GM21390 (cell line): ENCODE measurements at regions not wholly inside any gene's neighbourhood (a gene's known extent, or its start where the extent isn't known, plus 50 kb on each side); places are given as distances from the start of the nearest gene placed in this dataset.
"Not testable (repeated sequence)": the region's sequence is repeated elsewhere in the genome, so short reads cannot be mapped to it uniquely, and the experiment has no call there.

Experiments
- ATAC-seq: cut with Tn5 transposase; IDR thresholded peaks from one replicate; pipeline ENCODE4 v1.9.1; 2021; ENCODE audit not compliant: unreplicated experiment

- ATAC-seq: no peak
Observed at GRCh38 chrX:114272096-114272686, 311.7 kb upstream of the HTR2C start.

DNA sequence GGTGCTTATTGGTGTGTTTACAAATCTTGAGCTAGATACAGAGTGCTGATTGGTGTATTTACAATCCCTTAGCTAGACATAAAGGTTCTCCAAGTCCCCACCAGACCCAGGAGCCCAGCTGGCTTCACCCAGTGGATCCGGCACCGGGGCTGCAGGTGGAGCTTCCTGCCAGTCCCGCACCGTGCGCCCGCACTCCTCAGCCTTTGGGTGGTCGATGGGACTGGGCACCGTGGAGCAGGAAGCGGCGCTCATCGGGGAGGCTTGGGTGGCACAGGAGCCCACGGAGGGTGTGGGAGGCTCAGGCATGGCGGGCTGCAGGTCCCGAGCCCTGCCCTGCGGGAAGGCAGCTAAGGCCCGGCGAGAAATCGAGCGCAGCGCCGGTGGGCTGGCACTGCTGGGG, 313.5 kb upstream of the HTR2C start:
- ATAC-seq: not testable (repeated sequence)

DNA sequence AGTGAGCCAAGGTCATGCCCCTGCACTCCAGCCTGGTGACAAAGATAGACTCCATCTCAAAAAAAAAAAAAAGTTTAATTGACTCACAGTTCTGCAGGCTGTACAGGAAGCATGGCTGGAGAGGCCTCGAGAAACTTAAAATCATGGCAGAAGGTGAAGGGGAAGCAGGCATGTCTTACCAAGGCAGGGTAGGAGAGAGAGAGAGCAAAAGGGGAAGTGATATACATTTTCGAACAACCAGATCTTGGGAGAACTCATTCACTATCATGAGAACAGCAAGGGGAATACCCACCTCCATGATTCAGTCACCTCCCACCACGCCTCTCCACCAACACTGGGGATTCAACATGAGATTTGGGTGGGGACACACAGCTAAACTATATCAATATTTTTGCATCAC, 315.2 kb upstream of the HTR2C start:
- ATAC-seq: no peak

DNA sequence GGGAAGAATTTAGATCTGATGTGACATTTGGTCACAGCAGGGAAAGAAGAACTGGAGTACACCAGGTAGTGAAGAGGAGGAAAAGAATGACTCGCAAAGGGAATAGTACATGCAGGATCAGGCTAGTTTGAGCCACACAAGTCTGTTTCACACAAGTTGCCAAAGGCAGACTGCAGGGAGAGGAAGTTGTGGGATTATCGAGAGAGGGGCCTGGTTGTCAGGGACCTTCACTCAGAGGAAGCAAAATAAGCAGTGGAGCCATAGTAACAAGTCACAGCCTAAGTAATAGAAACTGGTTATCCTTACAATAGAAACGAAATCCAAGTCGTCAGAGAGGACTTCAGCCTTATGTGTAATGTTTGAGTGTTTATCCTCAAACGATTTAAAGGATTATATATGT, 316.7 kb upstream of the HTR2C start:
- ATAC-seq: no peak

- no peak for ATAC-seq
Observed at GRCh38 chrX:114252186-114252585, 331.7 kb upstream of the HTR2C start.

- ATAC-seq: no peak
Observed at GRCh38 chrX:114251575-114251974, 332.3 kb upstream of the HTR2C start.

GRCh38 chrX:114221445-114221844, 362.4 kb upstream of the HTR2C start:
- ATAC-seq: no peak

DNA sequence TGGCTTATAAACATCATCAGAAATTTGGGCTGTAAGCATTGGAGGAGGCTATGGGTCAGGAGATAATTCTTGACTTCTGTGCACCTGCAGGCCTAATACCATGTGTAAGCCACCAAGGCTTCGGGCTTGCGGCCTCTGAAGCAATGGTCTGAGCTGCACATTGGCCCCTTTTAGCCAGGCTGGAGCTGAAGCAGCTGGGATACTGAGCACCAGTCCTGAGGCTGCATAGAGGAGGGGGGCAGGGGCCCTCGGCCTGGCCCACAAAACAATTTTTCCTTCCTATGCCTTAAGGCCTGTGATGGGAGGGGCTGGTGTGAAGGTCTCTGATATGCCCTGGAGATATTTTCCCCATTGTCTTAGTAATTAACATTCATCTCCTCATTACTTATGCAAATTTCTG, 373.0 kb upstream of the HTR2C start:
- ATAC-seq: no peak

DNA sequence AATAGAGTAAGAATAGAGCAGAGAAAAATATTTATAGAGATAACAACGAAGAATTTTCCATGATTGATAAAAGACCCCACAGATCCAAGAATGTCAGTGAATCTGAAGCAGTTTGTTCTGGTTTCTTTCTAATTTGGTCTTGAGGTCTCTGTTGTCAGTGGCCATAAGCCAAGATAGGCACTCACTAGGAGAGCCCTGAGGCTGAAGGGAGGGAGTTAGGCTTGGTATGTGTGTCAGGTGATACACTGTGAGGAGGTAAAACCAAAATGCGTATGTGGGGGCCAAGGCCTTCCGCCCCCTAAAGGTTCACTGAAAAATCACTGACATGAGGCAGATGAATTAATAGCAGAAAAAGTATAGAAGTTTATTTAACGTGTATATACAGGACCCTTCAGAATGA, 382.3 kb upstream of the HTR2C start:
- no peak for ATAC-seq

DNA sequence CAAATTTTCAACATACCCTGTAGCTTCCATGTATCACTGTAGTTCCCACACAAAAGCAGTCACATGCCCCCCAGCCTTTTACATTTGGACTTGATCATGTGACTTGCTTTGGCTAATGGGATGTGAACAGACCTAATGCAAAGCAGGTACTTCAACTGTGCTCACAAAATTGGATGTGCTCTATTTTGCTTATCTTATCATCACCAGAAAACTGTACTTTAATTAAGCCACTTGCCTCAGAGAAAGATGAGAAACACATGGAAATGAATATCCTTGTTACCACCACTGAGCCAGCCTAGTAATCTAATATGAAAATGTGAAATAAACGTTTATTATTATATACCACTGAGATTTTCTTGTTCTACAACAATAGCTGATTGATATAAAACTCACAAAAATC, 402.7 kb upstream of the HTR2C start:
- ATAC-seq: no peak

GRCh38 chrX:114178126-114178525, 405.8 kb upstream of the HTR2C start:
- no peak for ATAC-seq

DNA sequence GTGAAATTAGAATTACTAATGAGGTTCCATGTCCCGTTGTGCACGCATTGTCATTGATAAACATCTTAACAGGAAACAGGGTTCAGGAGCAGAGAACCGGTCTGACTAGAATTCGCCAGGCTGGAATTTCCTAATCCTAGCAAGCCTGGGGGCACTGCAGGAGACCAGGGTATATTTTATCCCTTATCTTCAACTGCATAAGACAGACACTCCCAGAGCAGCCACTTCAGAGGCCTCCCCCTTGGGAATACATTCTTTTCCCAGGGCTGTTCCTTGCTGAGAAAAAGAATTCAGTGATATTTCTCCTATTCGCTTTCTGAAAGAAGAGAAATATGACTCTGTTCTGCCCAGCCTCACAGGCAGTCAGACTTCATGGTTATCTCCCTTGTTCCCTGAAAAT, 416.6 kb upstream of the HTR2C start:
- ATAC-seq: not testable (repeated sequence)

GRCh38 chrX:114166601-114167000, 417.3 kb upstream of the HTR2C start:
- no peak for ATAC-seq

- no peak for ATAC-seq
Observed at GRCh38 chrX:114165537-114165936, 418.3 kb upstream of the HTR2C start.

DNA sequence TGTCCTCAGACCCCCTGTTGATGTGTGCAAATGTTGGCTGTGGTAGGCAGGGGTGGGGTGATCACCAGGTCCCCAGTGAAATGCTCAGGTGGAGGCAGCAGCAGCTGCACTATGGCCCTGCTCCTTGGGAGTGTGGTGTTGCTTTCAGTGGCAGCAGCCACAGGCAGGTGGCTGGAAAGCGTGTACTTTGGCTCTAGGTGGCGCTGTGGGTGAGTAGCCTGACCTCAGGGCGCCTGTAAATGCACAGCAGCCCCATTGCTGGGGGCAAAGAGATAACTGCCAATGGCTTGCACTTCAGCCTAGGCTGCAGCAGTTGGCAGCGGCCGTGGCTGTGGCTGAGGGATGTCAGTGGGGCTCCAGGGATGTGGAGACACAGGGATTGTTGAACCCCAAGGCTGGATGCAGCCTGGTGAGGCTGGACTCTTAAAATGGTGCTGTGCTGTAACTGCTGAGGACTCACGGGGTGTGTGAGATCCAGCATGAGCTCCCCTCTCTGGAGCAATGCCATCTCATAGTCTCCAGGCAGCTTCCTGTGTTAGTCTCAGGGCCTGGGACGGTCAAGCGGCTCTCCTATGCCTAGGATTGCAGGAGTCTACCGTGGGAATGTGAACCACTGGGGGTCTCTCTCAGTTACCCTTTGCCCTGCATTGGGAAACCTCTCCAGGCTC, 421.7 kb upstream of the HTR2C start:
- no peak for ATAC-seq

DNA sequence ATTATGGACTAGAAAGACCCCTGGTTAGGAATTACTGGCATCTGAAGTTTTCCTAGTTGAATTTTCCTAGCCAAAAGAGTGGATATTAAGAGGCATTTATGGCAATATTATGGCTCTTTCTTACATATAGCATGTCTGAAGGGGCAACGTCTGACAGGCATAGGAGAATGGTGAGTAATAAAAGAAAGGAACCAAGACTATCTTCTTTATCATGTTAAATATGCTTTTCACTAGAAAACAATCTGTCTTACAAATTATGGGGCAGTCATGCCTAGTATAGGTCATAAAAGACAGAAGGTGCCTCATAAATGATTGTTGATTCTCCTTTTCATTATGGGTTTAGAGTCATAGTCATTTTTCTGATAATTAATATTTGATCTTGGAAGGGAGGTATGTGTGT, 431.1 kb upstream of the HTR2C start:
- no peak for ATAC-seq

DNA sequence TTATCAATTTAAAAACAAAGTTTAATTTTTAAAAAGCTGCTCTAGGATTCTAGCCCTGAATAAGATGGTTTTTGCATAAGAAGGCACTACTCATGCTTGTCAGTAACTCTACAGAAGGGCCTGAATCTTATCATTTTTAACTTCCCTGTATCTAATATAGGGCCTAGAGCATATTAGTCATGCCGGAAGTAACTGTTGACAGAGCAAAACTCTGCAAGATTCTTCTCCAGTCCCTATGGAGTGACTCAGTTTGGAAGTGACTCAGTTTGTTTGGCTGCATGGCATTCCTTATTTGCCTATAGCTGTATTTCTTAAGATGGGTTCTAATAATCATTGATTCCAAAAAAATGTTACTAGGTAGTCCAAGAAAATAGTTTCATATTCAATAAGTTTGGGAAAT, 431.8 kb upstream of the HTR2C start:
- ATAC-seq: no peak

DNA sequence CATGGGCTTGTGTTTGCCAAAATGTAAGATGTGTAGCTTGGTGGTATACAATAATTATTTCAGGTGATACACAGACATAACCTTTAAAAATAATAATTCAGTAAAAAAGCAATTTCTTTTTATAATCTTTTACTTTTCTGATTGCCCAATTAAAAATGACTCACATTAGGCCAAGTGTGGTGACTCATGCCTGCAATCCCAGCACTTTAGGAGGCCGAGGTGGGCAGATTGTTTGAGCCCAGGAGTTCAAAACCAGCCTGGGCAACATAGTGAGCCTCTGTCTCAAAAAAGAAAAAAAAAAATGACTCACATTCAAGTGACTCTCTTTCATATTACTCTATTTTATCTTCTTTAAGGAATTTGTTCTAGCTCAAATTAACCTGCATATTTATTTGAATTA, 449.4 kb upstream of the HTR2C start:
- ATAC-seq: no peak

DNA sequence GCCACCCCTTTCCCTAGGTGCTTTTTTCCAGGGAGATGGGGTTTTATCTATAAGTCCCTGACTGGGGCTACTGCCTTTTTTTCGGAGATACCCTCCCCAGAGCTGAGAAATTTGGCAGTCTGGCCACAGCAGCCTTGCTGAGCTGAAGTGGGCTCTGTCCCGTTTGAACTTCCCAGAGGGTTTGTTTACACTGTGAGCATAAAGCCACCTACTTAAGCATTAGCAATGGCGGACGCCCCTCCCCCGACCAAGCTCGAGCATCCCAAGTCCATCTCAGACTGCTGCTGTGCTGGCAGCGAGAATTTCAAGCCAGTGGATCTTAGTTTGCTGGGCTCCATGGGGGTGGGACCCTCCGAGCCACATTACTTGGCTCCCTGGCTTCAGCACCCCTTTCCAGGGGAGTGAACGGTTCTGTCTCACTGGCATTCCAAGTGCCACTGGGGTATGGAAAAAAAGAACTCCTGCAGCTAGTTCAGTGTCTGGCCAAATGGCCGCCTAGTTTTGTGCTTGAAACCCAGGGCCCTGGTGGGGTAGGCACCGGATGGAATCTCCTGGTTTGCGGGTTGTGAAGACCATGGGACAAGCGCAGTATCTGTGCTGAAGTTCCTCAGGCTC, 456.4 kb upstream of the HTR2C start:
- no peak for ATAC-seq

- no peak for ATAC-seq
Observed at GRCh38 chrX:114127005-114127404, 456.9 kb upstream of the HTR2C start.

GRCh38 chrX:114101081-114101480, 482.8 kb upstream of the HTR2C start:
- ATAC-seq: no peak

DNA sequence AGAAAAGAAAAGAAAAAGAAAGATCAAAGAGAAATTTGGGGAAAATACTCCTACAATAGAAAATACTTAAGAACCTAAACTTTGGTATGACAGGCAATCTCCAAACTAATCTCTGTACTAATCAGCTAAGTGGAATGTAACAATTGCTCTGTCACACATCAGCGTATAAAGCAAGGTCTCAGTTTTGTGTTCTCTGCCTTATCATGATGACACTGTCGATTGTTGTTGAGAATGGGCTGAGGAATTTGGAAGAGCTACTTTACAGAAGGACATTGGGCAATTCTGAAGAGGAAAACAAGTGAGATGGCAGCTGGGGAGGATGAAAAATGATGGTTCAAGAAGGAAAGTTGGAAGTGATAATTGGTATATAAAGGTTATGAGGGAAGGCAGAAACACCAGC, 486.0 kb upstream of the HTR2C start:
- no peak for ATAC-seq

GRCh38 chrX:114097427-114097826, 486.5 kb upstream of the HTR2C start:
- no peak for ATAC-seq
